ENCODE measurements at regions not wholly inside any gene's neighbourhood (a gene's known extent, or its start where the extent isn't known, plus 50 kb on each side); places are given as distances from the start of the nearest gene placed in this dataset.

DNA sequence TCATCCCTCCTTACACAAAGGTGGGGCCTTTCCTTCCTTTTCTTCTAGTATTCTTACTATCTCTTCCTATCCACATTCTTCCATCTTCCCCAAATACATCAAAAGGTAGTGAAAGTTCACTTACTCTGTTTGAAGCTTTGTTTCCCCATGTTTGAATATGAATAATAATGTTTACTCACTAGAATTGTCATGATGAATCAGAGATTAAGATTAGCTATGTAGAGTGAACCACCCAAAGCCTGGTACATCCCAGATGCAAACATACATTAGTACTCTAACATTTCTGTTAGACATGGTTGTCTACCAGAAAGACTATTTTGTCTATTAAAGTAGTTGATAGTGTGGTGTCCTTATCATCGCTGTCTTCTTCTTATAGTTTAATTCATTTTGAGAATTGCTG is 327.1 kb upstream of the TBC1D5 start:
- H3K4me2 ChIP-seq = no peak overlapping the region
- no peaks in the 10 kb centered on the region for H3K9me2 ChIP-seq
- no peaks in the 10 kb centered on the region for H3K9me3 ChIP-seq
- no peak overlapping the region for H2AFZ ChIP-seq (ENCODE audit: low read depth)
- no peak overlapping the region for H3K9ac ChIP-seq
- peaks cover 0 to 2% of the 10 kb centered on the region in 2 experiments; a peak in 2 of 4 replicates for H3K4me1 ChIP-seq (ENCODE audit: control insufficient read depth in 1 of 2, insufficient read depth in 2 of 2, low read depth in 1 of 2, low read length in 1 of 2)
- H3K27me3 ChIP-seq (ENCODE audit: insufficient read depth) = no peaks in the 10 kb centered on the region
- H3K79me2 ChIP-seq (ENCODE audit: insufficient read depth) = no peaks in the 10 kb centered on the region
- 92% methylated on average over 1 of the region's 1 CpG for WGBS (ENCODE audit: low lambda C conversion rate)
- H4K20me1 ChIP-seq (ENCODE audit: insufficient read depth) = no peaks in the 10 kb centered on the region
- CTCF ChIA-PET = no interaction called here
- POLR2A ChIA-PET = no interaction called here
- no peak overlapping the region for H3K4me3 ChIP-seq (ENCODE audit: low read depth in 2 of 2, low read length in 1 of 2)
- TF ChIP-seq, protein P1, sequence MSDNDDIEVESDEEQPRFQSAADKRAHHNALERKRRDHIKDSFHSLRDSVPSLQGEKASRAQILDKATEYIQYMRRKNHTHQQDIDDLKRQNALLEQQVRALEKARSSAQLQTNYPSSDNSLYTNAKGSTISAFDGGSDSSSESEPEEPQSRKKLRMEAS (IDR thresholded peaks at IDR 0.05; ENCODE audit: low read depth) = no peak
- no peak for TF ChIP-seq ELF1 (IDR thresholded peaks at IDR 0.05)
- no peak for TF ChIP-seq RAD21 (IDR thresholded peaks at IDR 0.05; ENCODE audit: low read length)
- no peak for TF ChIP-seq GABPA (IDR thresholded peaks at IDR 0.05; ENCODE audit: low read depth)
- TF ChIP-seq, protein P2, sequence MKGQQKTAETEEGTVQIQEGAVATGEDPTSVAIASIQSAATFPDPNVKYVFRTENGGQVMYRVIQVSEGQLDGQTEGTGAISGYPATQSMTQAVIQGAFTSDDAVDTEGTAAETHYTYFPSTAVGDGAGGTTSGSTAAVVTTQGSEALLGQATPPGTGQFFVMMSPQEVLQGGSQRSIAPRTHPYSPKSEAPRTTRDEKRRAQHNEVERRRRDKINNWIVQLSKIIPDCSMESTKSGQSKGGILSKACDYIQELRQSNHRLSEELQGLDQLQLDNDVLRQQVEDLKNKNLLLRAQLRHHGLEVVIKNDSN (IDR thresholded peaks at IDR 0.05; ENCODE audit: borderline replicate concordance, low read depth) = no peak
- TF ChIP-seq NFIC (IDR thresholded peaks at IDR 0.05; ENCODE audit: borderline replicate concordance) = no peak
- H3K36me3 ChIP-seq (replicated peaks in 1 of 2; ENCODE audit: control insufficient read depth in 1 of 2, insufficient read depth in 2 of 2, low read length in 1 of 2) = no peaks in the 10 kb centered on the region
- no peak overlapping the region for H3K27ac ChIP-seq (ENCODE audit: low read depth in 2 of 2, low read length in 1 of 2)
- DNase-seq = no peak
- no peaks in the 10 kb centered on the region for H3F3A ChIP-seq (replicated peaks; ENCODE audit: insufficient read depth)

DNA sequence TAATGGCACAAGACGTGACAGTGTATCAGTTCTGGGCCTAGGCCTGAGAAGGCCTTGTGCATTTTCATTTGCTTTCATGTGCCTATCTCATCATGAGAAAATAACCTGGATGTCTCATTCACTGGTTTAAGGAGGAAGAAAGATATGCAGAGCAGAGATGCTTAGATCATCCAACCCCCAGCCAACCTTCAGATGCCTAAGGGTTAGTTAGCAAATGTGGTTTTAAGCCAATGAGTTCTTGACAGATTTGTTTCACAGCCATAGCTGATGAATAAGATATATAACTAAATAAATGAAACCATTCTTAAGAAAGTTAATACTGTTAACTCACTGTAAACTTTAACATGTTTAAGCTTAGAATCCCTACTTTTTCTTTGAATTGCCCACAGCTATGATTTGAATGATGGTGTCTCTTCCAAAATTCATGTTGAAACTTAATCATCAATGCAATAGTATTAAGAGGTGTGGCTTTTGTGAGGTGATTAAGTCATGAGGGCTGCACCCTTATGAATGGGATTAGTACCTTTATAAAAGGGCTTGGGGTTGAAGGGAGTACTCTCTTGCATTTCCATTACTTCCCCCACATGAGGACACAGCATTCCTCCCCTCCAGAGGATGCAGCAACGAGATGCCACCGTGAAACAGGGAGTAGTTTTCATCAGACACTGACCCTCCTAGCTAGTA is 324.6 kb upstream of the TBC1D5 start:
- H3K9me2 ChIP-seq = no peaks in the 10 kb centered on the region
- peaks cover 5% of the 10 kb centered on the region for H3F3A ChIP-seq (replicated peaks; ENCODE audit: insufficient read depth)
- no peaks in the 10 kb centered on the region for H3K79me2 ChIP-seq (ENCODE audit: insufficient read depth)
- H3K9ac ChIP-seq = no peak overlapping the region
- no peaks in the 10 kb centered on the region for H3K9me3 ChIP-seq
- no peaks in the 10 kb centered on the region for H3K27me3 ChIP-seq (ENCODE audit: insufficient read depth)
- no peak overlapping the region for H2AFZ ChIP-seq (ENCODE audit: low read depth)
- POLR2A ChIA-PET = no interaction called here
- WGBS (ENCODE audit: low lambda C conversion rate) = 81% methylated on average over 3 of the region's 3 CpGs
- DNase-seq = no peak
- CTCF ChIA-PET = interaction anchor here (1.7 kb wide), 1 partner anchor 20 kb away, joined by 4 read pairs; no protein-coding TSS in a partner anchor
- H3K36me3 ChIP-seq (replicated peaks in 1 of 2; ENCODE audit: control insufficient read depth in 1 of 2, insufficient read depth in 2 of 2, low read length in 1 of 2) = no peaks in the 10 kb centered on the region
- TF ChIP-seq RFX5 (IDR thresholded peaks at IDR 0.05; ENCODE audit: low read length) (no peak), YY1 (IDR thresholded peaks at IDR 0.05; ENCODE audit: low read depth) (no peak), ELF1 (IDR thresholded peaks at IDR 0.05) (no peak), MEF2A (IDR thresholded peaks at IDR 0.05; ENCODE audit: borderline replicate concordance, low read depth) (no peak), SMC3 (IDR thresholded peaks at IDR 0.05; ENCODE audit: low read depth, low read length) (no peak), FOXM1 (IDR thresholded peaks at IDR 0.05; ENCODE audit: low read depth) (no peak), RAD21 (IDR thresholded peaks at IDR 0.05; ENCODE audit: low read length) (no peak), GATA2 (CRISPR knock-in tag; IDR thresholded peaks at IDR 0.05) (no peak), FOXJ3 (CRISPR knock-in tag; IDR thresholded peaks at IDR 0.05) (no peak), RXRA (IDR thresholded peaks at IDR 0.05; ENCODE audit: borderline replicate concordance, low read depth) (no peak), TEAD4 (IDR thresholded peaks at IDR 0.05; ENCODE audit: borderline replicate concordance, insufficient read depth) (no peak), RCOR1 (IDR thresholded peaks at IDR 0.05; ENCODE audit: low read length) (no peak), CHD2 (IDR thresholded peaks at IDR 0.05; ENCODE audit: low read length, partially characterized antibody) (no peak)
- TF ChIP-seq, protein P3, sequence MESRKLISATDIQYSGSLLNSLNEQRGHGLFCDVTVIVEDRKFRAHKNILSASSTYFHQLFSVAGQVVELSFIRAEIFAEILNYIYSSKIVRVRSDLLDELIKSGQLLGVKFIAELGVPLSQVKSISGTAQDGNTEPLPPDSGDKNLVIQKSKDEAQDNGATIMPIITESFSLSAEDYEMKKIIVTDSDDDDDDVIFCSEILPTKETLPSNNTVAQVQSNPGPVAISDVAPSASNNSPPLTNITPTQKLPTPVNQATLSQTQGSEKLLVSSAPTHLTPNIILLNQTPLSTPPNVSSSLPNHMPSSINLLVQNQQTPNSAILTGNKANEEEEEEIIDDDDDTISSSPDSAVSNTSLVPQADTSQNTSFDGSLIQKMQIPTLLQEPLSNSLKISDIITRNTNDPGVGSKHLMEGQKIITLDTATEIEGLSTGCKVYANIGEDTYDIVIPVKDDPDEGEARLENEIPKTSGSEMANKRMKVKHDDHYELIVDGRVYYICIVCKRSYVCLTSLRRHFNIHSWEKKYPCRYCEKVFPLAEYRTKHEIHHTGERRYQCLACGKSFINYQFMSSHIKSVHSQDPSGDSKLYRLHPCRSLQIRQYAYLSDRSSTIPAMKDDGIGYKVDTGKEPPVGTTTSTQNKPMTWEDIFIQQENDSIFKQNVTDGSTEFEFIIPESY (IDR thresholded peaks at IDR 0.05; ENCODE audit: borderline replicate concordance, low read depth) = no peak
- TF ChIP-seq, protein P2 (IDR thresholded peaks at IDR 0.05; ENCODE audit: borderline replicate concordance, low read depth) = no peak
- TF ChIP-seq, protein P4, sequence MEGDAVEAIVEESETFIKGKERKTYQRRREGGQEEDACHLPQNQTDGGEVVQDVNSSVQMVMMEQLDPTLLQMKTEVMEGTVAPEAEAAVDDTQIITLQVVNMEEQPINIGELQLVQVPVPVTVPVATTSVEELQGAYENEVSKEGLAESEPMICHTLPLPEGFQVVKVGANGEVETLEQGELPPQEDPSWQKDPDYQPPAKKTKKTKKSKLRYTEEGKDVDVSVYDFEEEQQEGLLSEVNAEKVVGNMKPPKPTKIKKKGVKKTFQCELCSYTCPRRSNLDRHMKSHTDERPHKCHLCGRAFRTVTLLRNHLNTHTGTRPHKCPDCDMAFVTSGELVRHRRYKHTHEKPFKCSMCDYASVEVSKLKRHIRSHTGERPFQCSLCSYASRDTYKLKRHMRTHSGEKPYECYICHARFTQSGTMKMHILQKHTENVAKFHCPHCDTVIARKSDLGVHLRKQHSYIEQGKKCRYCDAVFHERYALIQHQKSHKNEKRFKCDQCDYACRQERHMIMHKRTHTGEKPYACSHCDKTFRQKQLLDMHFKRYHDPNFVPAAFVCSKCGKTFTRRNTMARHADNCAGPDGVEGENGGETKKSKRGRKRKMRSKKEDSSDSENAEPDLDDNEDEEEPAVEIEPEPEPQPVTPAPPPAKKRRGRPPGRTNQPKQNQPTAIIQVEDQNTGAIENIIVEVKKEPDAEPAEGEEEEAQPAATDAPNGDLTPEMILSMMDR (IDR thresholded peaks at IDR 0.05) = no peak
- TF ChIP-seq, protein P5, sequence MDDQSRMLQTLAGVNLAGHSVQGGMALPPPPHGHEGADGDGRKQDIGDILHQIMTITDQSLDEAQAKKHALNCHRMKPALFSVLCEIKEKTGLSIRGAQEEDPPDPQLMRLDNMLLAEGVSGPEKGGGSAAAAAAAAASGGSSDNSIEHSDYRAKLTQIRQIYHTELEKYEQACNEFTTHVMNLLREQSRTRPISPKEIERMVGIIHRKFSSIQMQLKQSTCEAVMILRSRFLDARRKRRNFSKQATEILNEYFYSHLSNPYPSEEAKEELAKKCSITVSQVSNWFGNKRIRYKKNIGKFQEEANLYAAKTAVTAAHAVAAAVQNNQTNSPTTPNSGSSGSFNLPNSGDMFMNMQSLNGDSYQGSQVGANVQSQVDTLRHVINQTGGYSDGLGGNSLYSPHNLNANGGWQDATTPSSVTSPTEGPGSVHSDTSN (IDR thresholded peaks at IDR 0.05) = no peak
- H3K27ac ChIP-seq (ENCODE audit: low read depth in 2 of 2, low read length in 1 of 2) = no peak overlapping the region
- H4K20me1 ChIP-seq (ENCODE audit: insufficient read depth) = no peaks in the 10 kb centered on the region
- H3K4me3 ChIP-seq (ENCODE audit: low read depth in 2 of 2, low read length in 1 of 2) = no peak overlapping the region
- no peak overlapping the region for H3K4me2 ChIP-seq
- peaks cover 2 to 5% of the 10 kb centered on the region in 2 experiments for H3K4me1 ChIP-seq (ENCODE audit: control insufficient read depth in 1 of 2, insufficient read depth in 2 of 2, low read depth in 1 of 2, low read length in 1 of 2)

Measured in SK-N-SH (cell line).